Hematopoietic multipotent progenitor cell treated with erythropoietin and hydrocortisone succinate and interleukin-3 and kit ligand, for 6 days (in vitro differentiated cells): ENCODE measurements at regions not wholly inside any gene's neighbourhood (a gene's known extent, or its start where the extent isn't known, plus 50 kb on each side); places are given as distances from the start of the nearest gene placed in this dataset.
"Not testable (repeated sequence)": the region's sequence is repeated elsewhere in the genome, so short reads cannot be mapped to it uniquely, and the experiment has no call there.

Source experiments
- DNase-seq: peaks from one replicate; pipeline ENCODE4 v3.0.0-alpha.2; 2015

- DNase-seq, result no peak
Measured at GRCh38 chr7:8809320-8809719, 375.9 kb downstream of the NXPH1 start.

DNA sequence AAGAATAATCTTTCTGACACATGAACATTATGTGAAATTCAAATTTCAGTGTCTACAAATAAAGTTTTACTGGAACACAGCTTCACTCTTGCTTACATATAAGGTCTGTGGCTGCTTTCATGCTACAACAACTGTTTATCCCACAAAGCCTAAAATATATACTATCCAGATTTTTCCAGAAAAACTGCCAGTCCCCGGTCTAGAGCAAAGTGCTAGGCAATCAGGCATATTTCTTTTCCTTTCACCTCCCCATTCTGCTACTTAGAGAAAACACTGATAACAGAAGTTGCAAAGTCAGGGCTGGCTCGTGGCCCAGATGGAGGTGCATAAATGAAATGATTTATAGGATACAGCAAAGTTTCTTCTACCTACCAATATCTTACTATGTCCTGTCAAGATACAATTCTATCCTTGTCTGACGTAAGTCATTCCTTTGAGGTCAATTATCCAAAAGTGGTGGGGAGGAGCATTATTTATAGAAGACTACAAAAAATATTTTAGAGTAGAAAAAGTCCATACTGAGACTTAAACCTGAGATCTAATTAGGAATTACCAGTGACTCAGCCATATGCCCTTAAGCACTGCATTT is 384.1 kb downstream of the NXPH1 start:
- no peak for DNase-seq

- no peak for DNase-seq
Measured at GRCh38 chr7:8818406-8818805, 385.0 kb downstream of the NXPH1 start.

DNA sequence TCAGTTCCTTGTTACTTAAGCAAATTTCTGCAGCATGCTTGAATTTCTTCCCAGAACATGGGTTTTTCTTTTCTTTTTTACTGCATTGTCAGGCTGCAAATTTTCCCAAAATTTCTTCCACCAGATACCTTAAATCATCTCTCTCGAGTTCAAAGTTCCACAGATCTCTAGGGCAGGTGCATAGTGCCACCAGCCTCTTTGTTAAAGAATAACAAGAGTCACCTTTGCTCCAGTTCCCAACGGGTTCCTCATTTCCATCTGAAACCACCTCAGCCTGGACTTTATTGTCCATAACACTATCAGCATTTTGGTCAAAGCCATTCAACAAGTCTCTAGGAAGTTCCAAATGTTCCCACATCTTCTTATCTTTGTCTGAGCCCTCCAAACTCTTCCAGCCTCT is 389.2 kb downstream of the NXPH1 start:
- no peak for DNase-seq

- no peak for DNase-seq
Measured at GRCh38 chr7:8823486-8823885, 390.1 kb downstream of the NXPH1 start.

GRCh38 chr7:8827329-8827728 is 393.9 kb downstream of the NXPH1 start:
- no peak for DNase-seq

DNA sequence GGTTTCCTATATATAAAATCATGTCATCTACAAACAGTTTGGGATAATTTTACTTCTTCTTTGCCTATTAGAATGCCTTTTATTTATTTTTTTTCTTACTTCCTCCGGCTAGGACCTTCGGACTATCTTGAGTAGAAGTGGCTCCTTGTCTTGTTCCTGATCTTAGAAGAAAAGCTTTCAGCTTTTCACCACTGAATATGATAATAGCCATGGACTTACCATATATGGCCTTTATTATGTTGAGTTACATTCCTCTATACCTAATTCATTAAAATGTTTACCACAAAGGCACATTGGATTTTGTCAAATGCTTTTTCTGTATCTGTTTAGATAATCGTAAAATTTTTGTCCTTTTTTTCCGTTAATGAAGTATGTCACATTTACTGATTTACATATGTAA is 395.7 kb downstream of the NXPH1 start:
- DNase-seq, result no peak

- no peak for DNase-seq
Measured at GRCh38 chr7:8831376-8831775, 398.0 kb downstream of the NXPH1 start.

GRCh38 chr7:8833355-8833754 is 399.9 kb downstream of the NXPH1 start:
- DNase-seq, result no peak

DNA sequence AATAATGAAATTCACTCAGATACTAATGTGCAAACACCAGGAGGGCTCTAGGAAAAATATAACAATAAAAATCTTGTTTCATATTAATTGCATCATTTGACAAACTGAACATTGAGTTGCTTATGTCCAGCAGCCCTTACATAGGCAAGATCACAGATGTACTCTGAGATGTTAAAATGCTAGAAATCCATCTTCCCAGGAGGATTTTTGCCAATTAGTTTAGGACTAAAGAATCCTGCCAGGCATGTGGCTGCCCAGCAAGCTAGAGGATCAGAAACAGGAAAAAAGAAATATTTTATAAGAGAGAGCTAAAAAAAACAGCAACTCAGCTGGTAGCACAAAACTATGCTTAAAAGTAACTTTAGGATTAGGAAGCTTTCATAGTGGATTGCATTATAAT is 407.8 kb downstream of the NXPH1 start:
- no peak for DNase-seq

GRCh38 chr7:8871716-8872115 is 438.3 kb downstream of the NXPH1 start:
- no peak for DNase-seq

DNA sequence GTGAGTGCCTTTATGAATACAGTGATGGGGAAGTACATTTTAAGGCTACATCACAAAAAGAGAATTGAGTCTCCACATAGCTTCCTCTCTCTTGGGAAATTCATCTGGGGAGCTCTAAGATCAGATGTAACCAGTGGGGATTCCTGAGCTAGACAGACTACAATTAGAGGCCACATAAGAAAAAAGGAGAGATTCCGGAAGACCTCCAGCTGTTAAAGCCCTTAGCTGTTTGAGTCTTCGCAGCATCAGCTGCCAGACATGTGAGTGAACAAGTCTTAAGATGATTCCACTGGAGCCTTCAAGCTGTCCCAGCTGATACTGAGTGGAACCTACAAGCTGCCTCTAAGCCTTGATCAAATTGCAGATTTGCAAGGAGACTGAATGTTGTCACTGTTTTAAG is 448.5 kb downstream of the NXPH1 start:
- DNase-seq, result no peak

GRCh38 chr7:8885480-8886000 is 452.1 kb downstream of the NXPH1 start:
- DNase-seq, result no peak

- not testable (repeated sequence) for DNase-seq
Measured at GRCh38 chr7:8890346-8890745, 456.9 kb downstream of the NXPH1 start.

DNA sequence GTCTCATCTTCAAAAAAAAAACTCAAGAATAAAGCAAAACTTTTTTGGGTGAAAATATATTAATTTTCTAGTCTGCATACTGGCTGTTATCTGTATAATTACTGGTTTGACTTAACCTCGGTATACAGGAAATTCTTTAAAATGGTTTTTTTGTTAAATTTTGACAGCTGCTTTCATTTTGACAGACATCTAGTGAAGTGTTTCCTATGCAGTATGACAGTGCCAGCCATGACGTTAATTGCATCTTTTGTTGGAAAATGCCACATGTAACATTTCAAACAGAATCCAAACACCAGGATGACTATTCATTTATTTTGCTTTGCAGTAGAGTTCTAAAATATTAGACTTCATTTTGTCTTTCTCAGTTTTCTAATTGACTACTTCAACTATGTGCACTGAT is 460.4 kb downstream of the NXPH1 start:
- DNase-seq, result no peak

DNA sequence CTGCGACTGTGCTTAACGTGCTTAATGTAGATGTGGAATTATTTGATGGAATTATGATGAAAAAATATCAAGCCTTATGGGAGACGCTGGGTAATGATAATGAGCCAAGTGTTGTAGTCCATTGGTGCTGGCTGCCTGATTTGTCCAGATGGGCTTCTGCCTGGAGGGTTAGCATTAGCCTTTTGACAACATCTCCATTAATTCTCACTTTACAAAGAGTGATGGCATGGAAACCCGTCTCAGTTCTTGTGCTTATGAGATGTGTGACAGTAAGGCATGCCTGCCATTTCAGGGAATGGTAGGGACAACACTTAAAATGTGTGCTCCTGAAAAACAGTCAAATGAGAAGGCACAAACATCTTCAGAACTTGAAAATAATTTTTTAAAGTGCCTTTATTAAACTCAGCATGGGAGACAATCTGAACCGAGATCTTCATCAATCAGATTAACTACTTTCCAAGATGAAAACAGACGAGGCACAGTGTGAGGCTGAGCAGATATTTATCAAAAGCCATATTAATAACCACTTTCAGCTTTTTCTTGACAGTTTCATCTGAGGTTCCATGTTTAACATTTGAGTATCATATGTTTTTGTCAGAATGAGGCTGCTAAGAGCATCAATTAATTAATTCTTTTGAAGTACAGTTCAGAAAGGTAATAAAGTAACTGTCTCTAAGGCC is 473.1 kb downstream of the NXPH1 start:
- no peak for DNase-seq

DNA sequence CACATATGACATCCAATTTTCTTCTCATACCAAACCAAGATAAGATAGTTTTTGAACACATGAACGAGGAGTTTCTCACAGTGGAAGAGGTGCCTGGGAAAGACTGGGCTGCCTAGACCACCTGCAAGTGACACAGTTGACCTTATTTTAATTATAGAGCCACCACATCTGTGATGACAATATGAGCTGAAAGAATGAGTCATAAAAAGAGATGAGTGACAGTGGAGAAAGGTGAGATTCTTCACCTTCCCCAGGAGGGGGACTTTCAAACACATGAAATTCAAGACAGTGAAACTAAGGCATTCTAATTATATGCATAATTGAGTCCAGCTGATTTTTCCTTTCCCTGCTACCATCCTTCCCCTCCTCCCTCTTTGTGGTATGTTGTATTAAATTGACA is 475.5 kb downstream of the NXPH1 start:
- DNase-seq, result no peak

DNA sequence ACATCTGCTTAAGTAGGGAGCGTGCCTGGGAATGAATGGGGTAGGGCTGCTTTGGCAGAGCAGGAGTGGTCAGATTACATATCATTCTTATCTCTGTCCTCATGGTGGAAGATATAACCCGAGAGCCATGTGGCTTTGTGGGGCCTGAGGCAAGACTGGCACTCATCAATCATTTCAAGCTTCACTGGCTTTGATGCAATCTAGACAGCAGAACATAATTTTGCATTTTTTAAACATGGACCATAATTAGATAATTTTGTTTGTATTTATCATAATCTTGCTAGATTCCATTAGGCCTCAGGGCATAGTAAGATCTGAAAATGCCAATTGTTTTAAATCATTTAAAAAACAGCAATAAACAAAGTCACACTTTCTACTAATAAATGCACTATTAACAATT is 480.3 kb downstream of the NXPH1 start:
- DNase-seq, result no peak

DNA sequence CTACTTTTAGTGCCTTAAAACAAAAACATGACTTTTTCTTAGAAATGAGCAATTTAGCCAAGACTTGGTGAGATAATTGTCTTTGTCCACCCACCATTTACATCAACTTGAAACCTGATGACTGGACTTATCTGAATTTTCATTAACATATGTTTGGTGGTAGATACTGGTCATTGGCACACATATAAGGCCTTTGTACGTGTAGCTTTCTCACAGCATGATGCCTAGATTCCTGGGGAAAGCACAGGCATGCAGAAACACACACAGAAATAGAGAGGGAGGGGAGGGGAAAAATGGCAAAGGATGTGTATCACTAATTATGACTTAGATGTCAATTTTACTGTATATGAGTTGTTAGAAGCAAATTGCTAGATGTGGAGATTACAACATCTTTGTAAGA is 488.4 kb downstream of the NXPH1 start:
- no peak for DNase-seq

DNA sequence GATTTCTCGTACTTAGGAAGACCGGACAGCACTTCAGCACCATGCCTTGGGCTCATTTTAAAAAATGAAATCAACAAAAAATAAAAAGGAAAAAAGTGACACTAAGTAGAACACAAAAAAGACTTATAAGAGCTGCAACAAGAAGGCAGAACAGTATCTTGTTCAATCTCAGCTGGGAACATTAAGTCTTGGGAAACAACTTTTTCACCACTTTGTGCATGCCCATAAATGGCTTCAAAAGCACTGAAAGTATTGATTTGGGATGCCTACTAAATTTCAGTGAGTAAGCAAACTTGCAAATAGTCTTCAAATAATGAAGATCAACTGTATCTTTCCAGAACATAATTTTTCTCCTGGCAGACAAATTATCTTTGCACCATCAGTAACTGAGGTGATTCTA is 489.3 kb downstream of the NXPH1 start:
- no peak for DNase-seq

GRCh38 chr7:8923164-8923806 is 489.9 kb downstream of the NXPH1 start:
- DNase-seq, result no peak

- no peak for DNase-seq
Measured at GRCh38 chr7:8931906-8932646, 498.7 kb downstream of the NXPH1 start.

DNA sequence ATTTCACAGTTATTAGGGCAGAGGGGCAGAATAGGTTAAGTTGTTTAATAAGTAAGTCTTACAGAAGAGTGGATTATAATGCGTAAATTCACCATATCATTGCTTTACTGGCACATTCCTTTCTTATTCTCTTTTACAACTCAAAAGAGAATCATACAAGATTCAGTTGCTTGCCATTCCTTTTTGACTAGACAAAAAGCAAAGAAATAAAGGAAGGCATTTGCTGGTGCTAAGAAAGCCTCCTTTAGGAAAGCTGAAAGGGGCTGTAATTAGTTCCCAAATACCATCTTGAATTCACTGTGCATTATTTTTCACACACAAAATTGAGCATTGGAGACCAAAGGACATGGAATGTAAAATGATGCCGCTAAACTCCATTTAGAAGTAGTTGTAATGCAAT is 499.3 kb downstream of the NXPH1 start:
- DNase-seq, result no peak

DNA sequence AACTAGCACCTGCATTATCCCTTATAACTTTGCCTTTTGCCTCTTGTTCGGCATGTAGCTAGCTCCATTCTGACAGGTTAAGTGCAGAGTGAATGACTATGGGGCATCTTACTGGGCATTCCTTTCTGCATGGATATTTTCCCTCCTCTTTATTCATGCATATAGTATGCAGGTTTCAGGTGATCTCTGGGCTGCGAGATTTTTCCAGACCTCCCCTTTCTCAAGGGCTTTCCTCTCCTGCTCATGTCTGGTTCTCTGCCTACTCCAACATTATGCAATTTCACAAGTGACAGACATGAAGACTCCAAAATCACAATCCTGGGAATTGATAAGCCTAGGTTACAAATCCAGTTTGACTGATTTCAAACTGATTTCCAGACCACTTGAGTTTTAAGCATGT is 503.8 kb downstream of the NXPH1 start:
- no peak for DNase-seq
